Ovary (tissue), 3 donors: ENCODE measurements at regions not wholly inside any gene's neighbourhood (a gene's known extent, or its start where the extent isn't known, plus 50 kb on each side); places are given as distances from the start of the nearest gene placed in this dataset.

Experiments
- CTCF ChIP-seq, 3 donors: fragments of 450-650 bp in 2 of 3; fragments of 200-600 bp in 1 of 3; IDR thresholded peaks; one replicate each; pipeline versions ENCODE4 v1.5.1 to v1.8.0; 2016 to 2022; ENCODE audit warnings: antibody characterized with exemption in 3 of 3, mild to moderate bottlenecking in 1 of 3
- EP300 ChIP-seq: sonication (generic); formaldehyde crosslinking; IDR thresholded peaks from one replicate; pipeline ENCODE4 v1.6.1; 2017; ENCODE audit warnings: antibody characterized with exemption
- donor health status: DM: no; HTN: no; CAD: no.

DNA sequence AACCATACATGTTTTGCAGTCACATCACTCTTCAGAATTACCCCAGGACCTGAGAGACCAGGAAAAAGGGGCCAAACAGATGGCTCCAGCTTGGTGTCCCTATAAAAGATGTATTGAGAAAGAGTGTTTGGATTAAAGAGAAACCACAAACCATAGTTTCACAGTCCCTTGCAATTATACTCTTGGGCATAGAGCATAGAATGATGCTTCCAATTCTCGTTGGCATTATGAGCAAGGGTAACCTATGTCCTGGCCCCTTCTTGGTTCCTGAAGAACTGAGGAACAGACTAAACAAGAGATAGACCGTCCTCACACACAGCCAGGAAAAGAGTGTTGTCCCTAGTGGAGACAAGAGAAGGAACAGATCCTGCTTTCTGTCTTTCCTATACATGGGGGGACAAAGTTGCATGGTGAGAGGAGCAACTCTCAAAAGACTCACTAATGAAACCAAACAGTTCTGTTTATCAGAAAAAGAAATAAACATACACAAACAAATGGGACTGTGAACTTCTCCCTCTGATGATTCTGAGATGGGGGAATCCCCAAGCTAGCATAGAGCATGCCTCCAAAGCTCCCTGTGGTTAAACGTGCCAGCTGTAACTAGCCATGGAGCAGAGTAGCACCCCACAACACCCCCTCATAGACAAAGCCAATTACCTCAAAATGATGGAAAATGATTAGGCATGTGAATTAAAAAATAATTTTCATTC is 908.6 kb downstream of the NTRK3 start:
- TF ChIP-seq CTCF (IDR thresholded peaks at IDR 0.05) (no peak), EP300 (no peak)
